ENCODE measurements at regions not wholly inside any gene's neighbourhood (a gene's known extent, or its start where the extent isn't known, plus 50 kb on each side); places are given as distances from the start of the nearest gene placed in this dataset.

DNA sequence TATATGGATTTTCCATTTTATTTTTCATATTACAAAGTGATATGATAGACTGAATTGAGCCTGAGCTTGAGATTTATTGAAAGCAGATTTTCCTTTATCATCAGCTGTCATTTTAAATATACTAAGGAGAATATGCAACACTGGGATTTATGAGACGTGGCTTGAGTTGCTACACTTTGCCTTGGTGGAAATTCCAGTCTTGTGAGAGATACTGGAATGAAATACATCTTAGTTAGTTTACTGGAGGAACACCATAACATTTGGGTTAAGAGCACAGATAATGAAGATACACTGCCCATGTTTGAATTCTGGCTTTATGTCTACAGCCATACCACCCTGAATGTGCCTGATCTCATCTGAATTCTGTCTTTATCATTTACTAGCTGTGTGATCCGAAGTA, 86.5 kb upstream of the IFNGR1 start:
- H3K9me3 ChIP-seq, result no peaks in the 10 kb centered on the region
- no peaks in the 10 kb centered on the region for H3K36me3 ChIP-seq
- no peak for DNase-seq
- H3K27ac ChIP-seq, result no peak overlapping the region
- no peak for ATAC-seq
- no peak overlapping the region for H3K4me3 ChIP-seq
- WGBS, 4 donors, result 90 to 94% (median 92%) methylated on average over 2 of the region's 2 CpGs
- TF ChIP-seq, protein P1, sequence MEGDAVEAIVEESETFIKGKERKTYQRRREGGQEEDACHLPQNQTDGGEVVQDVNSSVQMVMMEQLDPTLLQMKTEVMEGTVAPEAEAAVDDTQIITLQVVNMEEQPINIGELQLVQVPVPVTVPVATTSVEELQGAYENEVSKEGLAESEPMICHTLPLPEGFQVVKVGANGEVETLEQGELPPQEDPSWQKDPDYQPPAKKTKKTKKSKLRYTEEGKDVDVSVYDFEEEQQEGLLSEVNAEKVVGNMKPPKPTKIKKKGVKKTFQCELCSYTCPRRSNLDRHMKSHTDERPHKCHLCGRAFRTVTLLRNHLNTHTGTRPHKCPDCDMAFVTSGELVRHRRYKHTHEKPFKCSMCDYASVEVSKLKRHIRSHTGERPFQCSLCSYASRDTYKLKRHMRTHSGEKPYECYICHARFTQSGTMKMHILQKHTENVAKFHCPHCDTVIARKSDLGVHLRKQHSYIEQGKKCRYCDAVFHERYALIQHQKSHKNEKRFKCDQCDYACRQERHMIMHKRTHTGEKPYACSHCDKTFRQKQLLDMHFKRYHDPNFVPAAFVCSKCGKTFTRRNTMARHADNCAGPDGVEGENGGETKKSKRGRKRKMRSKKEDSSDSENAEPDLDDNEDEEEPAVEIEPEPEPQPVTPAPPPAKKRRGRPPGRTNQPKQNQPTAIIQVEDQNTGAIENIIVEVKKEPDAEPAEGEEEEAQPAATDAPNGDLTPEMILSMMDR (IDR thresholded peaks at IDR 0.05), result no peak
- no peak for TF ChIP-seq POLR2A (IDR thresholded peaks at IDR 0.05)
- H3K27me3 ChIP-seq, result no peaks in the 10 kb centered on the region
- intact Hi-C loops (cut with DNase I), result no loop called here
- H3K4me1 ChIP-seq, result peaks cover 0 to 28% (median 8%) of the 10 kb centered on the region in 12 donors

GRCh38 chr6:137304020-137304780, 85.0 kb upstream of the IFNGR1 start:
- no peak for DNase-seq
- no peak overlapping the region for H3K27ac ChIP-seq
- no peak overlapping the region for H3K4me3 ChIP-seq
- H3K27me3 ChIP-seq, result no peaks in the 10 kb centered on the region
- intact Hi-C loops (cut with DNase I), result no loop called here
- no peak for ATAC-seq
- H3K9me3 ChIP-seq, result no peaks in the 10 kb centered on the region
- H3K4me1 ChIP-seq, result peaks cover 0 to 35% (median 3%) of the 10 kb centered on the region in 12 donors
- 88 to 94% (median 90%) methylated on average over 4 of the region's 4 CpGs for WGBS, 4 donors
- no peak for TF ChIP-seq POLR2A (IDR thresholded peaks at IDR 0.05)
- TF ChIP-seq, protein P1 (IDR thresholded peaks at IDR 0.05), result no peak
- H3K36me3 ChIP-seq, result no peaks in the 10 kb centered on the region

- no peaks in the 10 kb centered on the region for H3K36me3 ChIP-seq
- ATAC-seq, result no peak
Measured at GRCh38 chr6:137303441-137303840, 84.3 kb upstream of the IFNGR1 start.

GRCh38 chr6:137299681-137300080, 80.5 kb upstream of the IFNGR1 start:
- intact Hi-C loops (cut with DNase I), result no loop called here
- no peaks in the 10 kb centered on the region for H3K36me3 ChIP-seq
- TF ChIP-seq, protein P1 (IDR thresholded peaks at IDR 0.05), result no peak
- no peak for TF ChIP-seq POLR2A (IDR thresholded peaks at IDR 0.05)
- H3K4me1 ChIP-seq, result peaks cover 0 to 35% (median 0%) of the 10 kb centered on the region in 12 donors
- ATAC-seq, result no peak
- no peak overlapping the region for H3K27ac ChIP-seq
- 46 to 63% (median 51%) methylated on average over 3 of the region's 3 CpGs for WGBS, 4 donors
- H3K27me3 ChIP-seq, result no peaks in the 10 kb centered on the region
- no peak for DNase-seq
- no peaks in the 10 kb centered on the region for H3K9me3 ChIP-seq
- no peak overlapping the region for H3K4me3 ChIP-seq

More at GRCh38 chr6:137303441-137303840, 84.3 kb upstream of the IFNGR1 start:
- no peak for DNase-seq
- 86 to 94% (median 88%) methylated on average over 2 of the region's 2 CpGs for WGBS, 4 donors
- TF ChIP-seq POLR2A (IDR thresholded peaks at IDR 0.05), result no peak
- TF ChIP-seq, protein P1 (IDR thresholded peaks at IDR 0.05), result no peak
- Histone ChIP-seq H3K4me3 (no peak overlapping the region), H3K9me3 (no peaks in the 10 kb centered on the region), H3K4me1 (peaks cover 0 to 33% (median 0%) of the 10 kb centered on the region in 12 donors), H3K27ac (no peak overlapping the region), H3K27me3 (no peaks in the 10 kb centered on the region)
- intact Hi-C loops (cut with DNase I), result no loop called here
